ENCODE measurements at regions not wholly inside any gene's neighbourhood (a gene's known extent, or its start where the extent isn't known, plus 50 kb on each side); places are given as distances from the start of the nearest gene placed in this dataset.

- no peak for DNase-seq
Measured at GRCh38 chr2:192267484-192267883, 72.8 kb upstream of the TMEFF2 start.

- DNase-seq: no peak
Measured at GRCh38 chr2:192265751-192266150, 71.0 kb upstream of the TMEFF2 start.

GRCh38 chr2:192254444-192254843, 59.7 kb upstream of the TMEFF2 start:
- DNase-seq: no peak

GRCh38 chr2:192253692-192254091, 59.0 kb upstream of the TMEFF2 start:
- DNase-seq: no peak

GRCh38 chr2:192250961-192251360, 56.2 kb upstream of the TMEFF2 start:
- no peak for DNase-seq

GRCh38 chr2:192247456-192247855, 52.7 kb upstream of the TMEFF2 start:
- no peak for DNase-seq

- DNase-seq: no peak
Measured at GRCh38 chr2:192246297-192246696, 51.6 kb upstream of the TMEFF2 start.

- DNase-seq: no peak
Measured at GRCh38 chr2:192245329-192245728, 50.6 kb upstream of the TMEFF2 start.

Data from activated CD4-positive, alpha-beta T cell treated with anti-CD3 and anti-CD28 coated beads for 1 hour (primary cell).